GM03348 (cell line): ENCODE measurements at regions not wholly inside any gene's neighbourhood (a gene's known extent, or its start where the extent isn't known, plus 50 kb on each side); places are given as distances from the start of the nearest gene placed in this dataset.
"Not testable (repeated sequence)": the region's sequence is repeated elsewhere in the genome, so short reads cannot be mapped to it uniquely, and the experiment has no call there.

Experiments
- DNase-seq: peaks from one replicate; pipeline ENCODE4 v3.0.0; 2012; ENCODE audit warnings: low spot score

DNA sequence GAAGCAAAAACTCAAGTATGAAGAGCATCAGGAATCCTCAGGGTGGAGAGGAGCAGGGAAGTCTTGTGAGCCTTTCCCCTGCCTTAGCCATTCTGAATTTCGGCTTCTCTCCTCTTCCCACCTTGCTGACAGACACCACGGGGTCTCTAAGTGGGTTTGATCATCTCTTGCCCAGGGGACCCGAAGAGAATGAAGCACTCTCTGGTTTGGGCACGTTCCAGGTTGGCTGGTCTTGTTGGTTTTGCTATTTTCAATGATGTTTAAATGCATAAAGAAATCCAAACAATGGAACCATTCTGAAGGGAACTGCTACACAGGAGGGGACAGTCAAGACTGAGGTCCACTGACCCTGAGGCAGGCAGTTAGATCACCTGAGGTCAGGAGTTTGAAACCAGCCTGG is 131.7 kb downstream of the PXDC1 start:
- no peak for DNase-seq

DNA sequence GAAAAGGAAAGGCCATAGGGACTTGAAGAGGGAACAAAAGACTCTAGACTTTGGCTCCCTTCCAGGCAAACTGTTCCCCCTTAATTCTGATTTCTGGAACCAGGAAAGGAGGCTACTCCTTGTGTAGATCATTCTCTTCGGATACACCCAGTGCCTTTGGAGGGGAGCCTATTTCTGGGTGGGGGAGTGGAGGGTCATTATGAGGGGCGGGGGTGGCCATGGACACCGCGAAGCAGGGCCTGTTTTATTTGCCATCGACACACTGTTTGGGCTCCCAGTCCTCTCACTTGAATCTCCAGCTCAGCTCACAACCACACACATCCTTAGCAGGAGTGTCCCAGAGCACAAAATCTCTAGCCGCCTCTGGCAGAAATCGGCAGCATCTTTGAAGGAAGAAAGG is 132.3 kb downstream of the PXDC1 start:
- DNase-seq, result no peak

DNA sequence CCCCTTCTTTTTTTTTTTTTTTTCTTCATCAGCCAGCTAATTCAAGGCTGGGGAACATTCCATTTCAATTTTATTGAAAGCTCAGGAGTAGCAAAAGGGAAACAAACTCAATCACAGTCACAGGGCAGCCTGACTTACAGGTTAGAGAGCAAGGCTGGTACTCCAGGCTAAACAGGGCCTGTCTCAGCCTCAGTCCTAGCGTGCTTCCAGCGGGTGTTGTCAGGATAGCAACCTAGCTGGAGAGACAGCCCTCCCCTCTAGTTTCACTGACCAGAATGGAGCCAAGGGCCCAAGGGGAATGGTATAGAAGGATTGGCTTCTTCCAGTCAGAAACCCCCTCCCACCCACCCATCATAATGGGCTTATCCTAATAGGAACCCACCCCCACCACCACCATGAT is 132.9 kb downstream of the PXDC1 start:
- no peak for DNase-seq

GRCh38 chr6:3617681-3618311 is 133.7 kb downstream of the PXDC1 start:
- no peak for DNase-seq

GRCh38 chr6:3617192-3617631 is 134.3 kb downstream of the PXDC1 start:
- DNase-seq, result no peak

- no peak for DNase-seq
Measured at GRCh38 chr6:3616565-3617176, 134.8 kb downstream of the PXDC1 start.

DNA sequence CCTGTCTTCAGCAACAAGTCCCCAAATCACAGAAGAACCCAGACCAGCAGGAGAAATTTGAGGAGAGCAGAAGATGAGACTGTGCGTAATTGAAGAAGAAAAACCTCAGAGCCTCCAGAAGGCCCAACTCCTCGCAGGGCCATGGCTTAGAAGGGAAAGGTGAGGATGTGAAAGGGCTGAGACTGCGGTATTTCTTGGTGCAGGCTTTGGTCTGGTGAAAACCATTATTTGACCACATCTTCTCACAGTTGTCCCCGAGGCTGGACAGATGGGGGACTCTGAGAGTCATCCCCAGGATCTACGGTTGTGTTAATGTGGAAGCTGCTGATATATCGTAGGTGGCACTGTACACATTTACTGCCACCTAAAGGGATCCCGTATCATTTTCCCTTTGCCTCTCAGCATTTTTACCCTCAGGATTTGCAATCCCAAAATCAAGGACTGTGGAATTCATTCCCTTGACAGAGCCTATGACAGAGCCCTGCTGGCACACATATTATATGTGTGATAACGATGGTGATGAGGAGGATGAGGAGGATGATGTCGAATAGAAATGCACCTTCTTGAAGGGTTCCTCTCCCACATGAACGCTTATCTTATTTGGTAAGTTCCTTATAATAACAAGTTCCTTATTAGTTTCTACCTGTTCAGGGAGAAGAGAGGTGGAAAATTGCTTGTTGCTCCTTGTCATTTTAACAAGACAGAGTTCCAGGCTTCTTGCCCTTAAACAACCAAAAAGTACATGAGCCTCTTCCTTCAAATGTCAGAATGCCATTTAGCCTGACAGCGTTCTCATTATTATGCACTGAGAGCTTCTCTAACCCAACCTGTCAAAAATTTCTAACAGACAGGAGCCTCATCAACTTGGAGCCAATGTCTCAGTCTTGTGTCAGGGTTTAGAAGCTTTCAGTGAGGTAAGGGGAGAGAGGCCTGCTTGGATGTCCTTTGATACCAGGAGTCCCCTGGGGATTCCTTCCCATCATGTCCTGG is 135.8 kb downstream of the PXDC1 start:
- no peak for DNase-seq

DNA sequence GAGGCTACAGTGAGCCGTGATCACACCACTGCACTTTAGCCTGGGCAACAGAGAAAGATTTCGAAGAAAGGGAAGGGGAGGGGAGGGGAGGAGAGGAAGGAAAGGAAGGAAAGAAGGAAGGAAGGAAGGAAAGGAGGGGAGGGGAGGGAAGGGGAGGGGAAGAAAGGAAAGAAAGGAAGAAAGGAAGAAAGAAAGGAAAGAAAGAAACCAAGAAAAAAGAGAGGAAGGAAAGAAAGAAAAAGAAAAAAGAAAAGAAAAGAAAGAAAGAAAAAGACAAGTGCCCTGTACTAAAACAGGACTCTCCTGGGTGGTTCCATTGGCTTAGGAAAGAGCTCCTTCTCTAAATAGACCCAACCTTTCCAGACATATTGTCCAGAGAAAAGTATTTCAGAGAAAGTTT is 136.6 kb downstream of the PXDC1 start:
- DNase-seq, result no peak

GRCh38 chr6:3613565-3613964 is 137.9 kb downstream of the PXDC1 start:
- DNase-seq, result not testable (repeated sequence)

- peak; percentile 81 for DNase-seq
Measured at GRCh38 chr6:3612341-3613041, 139.0 kb downstream of the PXDC1 start.

DNA sequence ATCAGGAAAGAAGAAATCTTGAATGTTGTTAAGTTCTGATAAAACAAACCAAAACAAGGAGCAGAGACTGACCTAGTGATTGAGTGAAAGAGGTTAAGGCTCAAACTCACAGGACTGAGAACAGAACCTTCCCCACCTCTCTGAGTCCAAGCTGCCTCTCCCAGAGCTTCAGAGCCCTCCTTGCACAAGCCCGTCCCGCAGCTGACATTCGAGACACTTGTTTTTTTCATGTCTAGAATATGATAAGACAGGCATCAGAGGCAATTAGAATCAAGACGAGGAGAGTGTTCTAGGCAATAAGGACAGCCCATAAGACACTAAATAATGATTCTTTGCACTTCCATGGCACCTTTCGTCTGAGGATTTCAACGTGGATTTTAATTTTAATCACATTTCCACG is 140.6 kb downstream of the PXDC1 start:
- no peak for DNase-seq

GRCh38 chr6:3610206-3610605 is 141.3 kb downstream of the PXDC1 start:
- no peak for DNase-seq

DNA sequence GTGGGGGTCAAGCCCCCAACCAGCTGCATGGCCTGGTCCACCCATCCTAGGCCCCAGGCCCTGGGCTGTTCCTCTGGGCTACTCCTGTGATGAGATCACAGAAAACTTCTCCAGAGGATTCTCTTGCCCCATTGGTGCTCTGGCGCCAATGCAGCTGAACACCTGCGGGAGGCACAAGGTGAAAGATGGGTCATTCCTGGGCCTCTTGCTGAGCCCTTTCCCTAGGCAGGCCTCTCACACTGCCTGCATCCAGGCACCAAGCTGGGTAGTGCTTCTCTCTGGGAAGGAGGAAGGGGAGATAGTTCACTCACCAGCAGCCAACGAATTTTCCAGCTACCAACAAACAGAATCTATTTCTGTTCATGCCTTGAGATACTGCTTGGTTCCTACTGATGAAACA is 142.1 kb downstream of the PXDC1 start:
- DNase-seq, result no peak

- no peak for DNase-seq
Measured at GRCh38 chr6:3608159-3608558, 143.4 kb downstream of the PXDC1 start.

DNA sequence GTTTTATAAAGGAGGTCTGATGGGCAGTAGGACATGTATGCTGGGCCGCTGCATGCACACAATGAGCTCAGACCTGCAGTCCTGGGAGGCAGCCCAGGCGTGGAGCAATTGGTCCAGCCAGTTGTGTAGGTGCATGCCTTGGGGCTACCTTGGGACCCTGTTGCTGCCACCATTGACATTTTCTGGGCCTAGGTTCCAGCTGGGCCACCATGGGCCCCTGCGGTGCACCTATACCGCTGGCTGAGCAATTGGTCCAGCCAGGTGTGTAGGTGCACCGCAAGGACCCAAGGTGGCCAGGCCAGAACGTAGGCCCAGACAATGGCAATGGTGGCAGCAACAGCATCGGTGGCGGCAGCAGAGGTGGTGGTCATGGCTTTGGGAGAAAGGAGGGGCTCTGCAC is 143.9 kb downstream of the PXDC1 start:
- DNase-seq, result no peak

GRCh38 chr6:3607171-3607570 is 144.3 kb downstream of the PXDC1 start:
- DNase-seq, result no peak

- no peak for DNase-seq
Measured at GRCh38 chr6:3603340-3604130, 146.7 kb upstream of the SLC22A23 start.

DNA sequence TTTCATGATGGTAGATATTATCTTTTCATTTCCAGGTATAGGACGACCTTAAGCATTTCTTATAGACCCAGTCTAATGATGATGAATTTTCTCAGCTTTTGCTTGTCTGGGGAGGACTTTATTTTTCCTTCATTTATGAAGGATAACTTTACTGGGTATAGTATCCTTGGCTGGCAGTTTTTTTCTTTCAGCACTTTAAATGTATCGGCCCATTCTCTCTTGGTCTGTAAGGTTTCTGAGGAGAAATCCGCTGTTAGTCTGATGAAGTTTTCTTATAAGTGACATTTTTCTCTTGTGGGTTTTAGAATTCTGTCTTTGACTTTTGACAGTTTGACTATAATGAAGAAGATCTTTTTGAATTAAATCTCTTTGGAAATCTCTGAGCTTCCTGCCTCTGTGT is 144.7 kb upstream of the SLC22A23 start:
- no peak for DNase-seq

- DNase-seq, result no peak
Measured at GRCh38 chr6:3597500-3598064, 140.7 kb upstream of the SLC22A23 start.

DNA sequence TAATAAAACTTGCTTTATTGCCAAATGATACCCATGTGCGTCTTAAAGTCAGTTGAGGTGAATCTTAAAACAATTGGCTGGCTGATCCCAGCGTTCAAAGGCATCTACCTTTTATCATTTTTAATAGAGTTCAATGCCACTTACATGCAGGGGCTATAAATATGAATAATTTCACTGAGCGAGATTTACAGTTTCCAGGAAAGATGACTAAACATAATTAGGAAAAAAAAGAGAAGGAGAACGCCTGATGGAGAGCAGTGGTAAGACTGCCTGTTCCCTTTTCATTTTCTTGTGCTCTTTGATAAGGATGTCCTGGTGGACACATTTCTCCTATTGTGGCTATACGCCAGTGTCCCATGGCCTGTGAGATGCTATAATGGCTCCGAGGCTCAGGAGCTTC is 139.9 kb upstream of the SLC22A23 start:
- peak; percentile 28 for DNase-seq

GRCh38 chr6:3594201-3594600 is 137.4 kb upstream of the SLC22A23 start:
- DNase-seq, result no peak
